ENCODE measurements at regions not wholly inside any gene's neighbourhood (a gene's known extent, or its start where the extent isn't known, plus 50 kb on each side); places are given as distances from the start of the nearest gene placed in this dataset.

- TF ChIP-seq CTCF (CRISPR knock-in tag; IDR thresholded peaks at IDR 0.05) (no peak), EP300 (IDR thresholded peaks at IDR 0.05; ENCODE audit: low read depth in 2 of 2, low read length in 2 of 2) (no peak), EP300 (CRISPR knock-in tag; IDR thresholded peaks at IDR 0.05; ENCODE audit: borderline replicate concordance) (no peak), HOXA3 (CRISPR knock-in tag; IDR thresholded peaks at IDR 0.05) (no peak), ZFX (CRISPR knock-in tag; IDR thresholded peaks at IDR 0.05; ENCODE audit: low read depth) (no peak), POLR2A (IDR thresholded peaks at IDR 0.05; ENCODE audit: insufficient read depth in 1 of 2, low read depth in 2 of 2, low read length in 2 of 2) (no peak), ZNF776 (CRISPR knock-in tag; IDR thresholded peaks at IDR 0.05) (no peak), ATF3 (CRISPR knock-in tag; IDR thresholded peaks at IDR 0.05) (no peak), MYC (CRISPR knock-in tag; IDR thresholded peaks at IDR 0.05; ENCODE audit: borderline replicate concordance) (no peak), HIC2 (CRISPR knock-in tag; IDR thresholded peaks at IDR 0.05; ENCODE audit: low read depth) (no peak)
Observed at GRCh38 chr18:52286675-52287074, 53.3 kb upstream of the DCC start.

All from HepG2 (cell line).